ENCODE measurements at regions not wholly inside any gene's neighbourhood (a gene's known extent, or its start where the extent isn't known, plus 50 kb on each side); places are given as distances from the start of the nearest gene placed in this dataset.

- no peak overlapping the region for H3K4me3 ChIP-seq
- no peak overlapping the region for H3K27ac ChIP-seq
- WGBS, 10 experiments, result 81 to 100% (median 90%) methylated on average over 2 to 3 of the region's 3 CpGs; no CpG with 5 or more reads in 1 of the 10 experiments
- no peaks in the 10 kb centered on the region for H3K4me1 ChIP-seq (replicated peaks in 1 of 2)
- ATAC-seq (replicated peaks in 6 of 8), result no peak
- in situ Hi-C loops (cut with MboI; ENCODE audit: low pct_unique_long_range_greater_than_20kb in 2 of 9, low sequenced_read_pairs in 9 of 9, unreplicated experiment in 9 of 9), result loop anchor here in 1 of 9 experiments (25.0 kb wide), 1 partner anchor 124 kb away; no protein-coding TSS in a partner anchor
Measured at GRCh38 chr11:95686265-95686664, 103.3 kb downstream of the FAM76B start.

GRCh38 chr11:95684701-95685100 is 104.9 kb downstream of the FAM76B start:
- Histone ChIP-seq H3K27ac (no peak overlapping the region), H3K4me3 (no peak overlapping the region), H3K4me1 (replicated peaks in 1 of 2) (peaks cover 7 to 10% of the 10 kb centered on the region in 2 donors)
- WGBS, 10 experiments, result 86 to 100% (median 98%) methylated on average over 1 to 2 of the region's 2 CpGs; no CpG with 5 or more reads in 2 of the 10 experiments
- ATAC-seq (replicated peaks in 6 of 8), result no peak
- in situ Hi-C loops (cut with MboI; ENCODE audit: low pct_unique_long_range_greater_than_20kb in 2 of 9, low sequenced_read_pairs in 9 of 9, unreplicated experiment in 9 of 9), result loop anchor here in 1 of 9 experiments (25.0 kb wide), 1 partner anchor 122 kb away; no protein-coding TSS in a partner anchor

GRCh38 chr11:95684170-95684569 is 105.4 kb downstream of the FAM76B start:
- H3K4me1 ChIP-seq (replicated peaks in 1 of 2), result peaks cover 7 to 10% of the 10 kb centered on the region in 2 donors
- H3K4me3 ChIP-seq, result no peak overlapping the region
- no peak overlapping the region for H3K27ac ChIP-seq
- WGBS, 10 experiments, result 80 to 100% (median 100%) methylated on average over 1 of the region's 1 CpG; no CpG with 5 or more reads in 3 of the 10 experiments
- ATAC-seq (replicated peaks in 6 of 8), result no peak
- in situ Hi-C loops (cut with MboI; ENCODE audit: low pct_unique_long_range_greater_than_20kb in 2 of 9, low sequenced_read_pairs in 9 of 9, unreplicated experiment in 9 of 9), result loop anchor here in 1 of 9 experiments (25.0 kb wide), 1 partner anchor 122 kb away; no protein-coding TSS in a partner anchor

- whole genome bisulfite sequencing, 10 experiments, result 29 to 100% (median 69%) methylated on average over 1 to 2 of the region's 2 CpGs; no CpG with 5 or more reads in 3 of the 10 experiments
- Histone ChIP-seq H3K4me3 (no peak overlapping the region), H3K27ac (no peak overlapping the region), H3K4me1 (replicated peaks in 1 of 2) (peaks cover 7 to 10% of the 10 kb centered on the region in 2 donors)
- in situ Hi-C loops (cut with MboI; ENCODE audit: low pct_unique_long_range_greater_than_20kb in 2 of 9, low sequenced_read_pairs in 9 of 9, unreplicated experiment in 9 of 9), result loop anchor here in 1 of 9 experiments (25.0 kb wide), 1 partner anchor 120 kb away; no protein-coding TSS in a partner anchor
- ATAC-seq (replicated peaks in 6 of 8), result no peak
Measured at GRCh38 chr11:95682552-95682951, 107.0 kb downstream of the FAM76B start.

- H3K4me3 ChIP-seq, result no peak overlapping the region
- in situ Hi-C loops (cut with MboI; ENCODE audit: low pct_unique_long_range_greater_than_20kb in 2 of 9, low sequenced_read_pairs in 9 of 9, unreplicated experiment in 9 of 9), result loop anchor here in 1 of 9 experiments (25.0 kb wide), 1 partner anchor 118 kb away; no protein-coding TSS in a partner anchor
- 38 to 86% (median 73%) methylated on average over 1 to 3 of the region's 3 CpGs for WGBS, 10 experiments
- ATAC-seq (replicated peaks in 6 of 8), result peak; percentile 38 to 93 (median 76)
- no peak overlapping the region for H3K27ac ChIP-seq
- peaks cover 7 to 10% of the 10 kb centered on the region in 2 donors for H3K4me1 ChIP-seq (replicated peaks in 1 of 2)
Measured at GRCh38 chr11:95680169-95680929, 109.2 kb downstream of the FAM76B start.

GRCh38 chr11:95678988-95679387 is 110.6 kb downstream of the FAM76B start:
- in situ Hi-C loops (cut with MboI; ENCODE audit: low pct_unique_long_range_greater_than_20kb in 2 of 9, low sequenced_read_pairs in 9 of 9, unreplicated experiment in 9 of 9), result loop anchor here in 1 of 9 experiments (25.0 kb wide), 1 partner anchor 117 kb away; no protein-coding TSS in a partner anchor
- WGBS, 10 experiments, result 60 to 100% (median 90%) methylated on average over 1 to 4 of the region's 4 CpGs; no CpG with 5 or more reads in 1 of the 10 experiments

GRCh38 chr11:95676308-95676707 is 113.3 kb downstream of the FAM76B start:
- 94 to 100% (median 98%) methylated on average over 1 to 4 of the region's 4 CpGs; no CpG with 5 or more reads in 2 of the 10 experiments for WGBS, 10 experiments
- H3K4me1 ChIP-seq (replicated peaks in 1 of 2), result peaks cover 7 to 10% of the 10 kb centered on the region in 2 donors
- no peak overlapping the region for H3K4me3 ChIP-seq
- no peak for ATAC-seq (replicated peaks in 6 of 8)
- in situ Hi-C loops (cut with MboI; ENCODE audit: low pct_unique_long_range_greater_than_20kb in 2 of 9, low sequenced_read_pairs in 9 of 9, unreplicated experiment in 9 of 9), result loop anchor here in 1 of 9 experiments (25.0 kb wide), 1 partner anchor 114 kb away; no protein-coding TSS in a partner anchor
- H3K27ac ChIP-seq, result no peak overlapping the region

More at GRCh38 chr11:95678988-95679387, 110.6 kb downstream of the FAM76B start:
- H3K27ac ChIP-seq, result no peak overlapping the region
- no peak for ATAC-seq (replicated peaks in 6 of 8)
- H3K4me1 ChIP-seq (replicated peaks in 1 of 2), result peaks cover 7 to 10% of the 10 kb centered on the region in 2 donors
- H3K4me3 ChIP-seq, result no peak overlapping the region

- in situ Hi-C loops (cut with MboI; ENCODE audit: low pct_unique_long_range_greater_than_20kb in 2 of 9, low sequenced_read_pairs in 9 of 9, unreplicated experiment in 9 of 9), result loop anchor here in 1 of 9 experiments (25.0 kb wide), 1 partner anchor 113 kb away; no protein-coding TSS in a partner anchor
- no peak overlapping the region for H3K4me3 ChIP-seq
- WGBS, 10 experiments, result 47 to 100% (median 54%) methylated on average over 1 to 2 of the region's 2 CpGs; no CpG with 5 or more reads in 4 of the 10 experiments
- ATAC-seq (replicated peaks in 6 of 8), result no peak
- peaks cover 6 to 8% of the 10 kb centered on the region in 2 donors for H3K4me1 ChIP-seq (replicated peaks in 1 of 2)
- H3K27ac ChIP-seq, result no peak overlapping the region
Measured at GRCh38 chr11:95675585-95675984, 114.0 kb downstream of the FAM76B start.

GRCh38 chr11:95674657-95675358 is 114.8 kb downstream of the FAM76B start:
- peak in 2 of 8 experiments; percentile 51 to 63 for ATAC-seq (replicated peaks in 6 of 8)
- 58 to 100% (median 85%) methylated on average over 1 to 4 of the region's 4 CpGs for WGBS, 10 experiments
- Histone ChIP-seq H3K27ac (no peak overlapping the region), H3K4me3 (no peak overlapping the region), H3K4me1 (replicated peaks in 1 of 2) (peaks cover under 1% of the 10 kb centered on the region in 2 donors)
- in situ Hi-C loops (cut with MboI; ENCODE audit: low pct_unique_long_range_greater_than_20kb in 2 of 9, low sequenced_read_pairs in 9 of 9, unreplicated experiment in 9 of 9), result loop anchor here in 1 of 9 experiments (25.0 kb wide), 1 partner anchor 113 kb away; no protein-coding TSS in a partner anchor

- Histone ChIP-seq H3K4me1 (replicated peaks in 1 of 2) (peaks cover 5 to 9% of the 10 kb centered on the region in 2 donors), H3K27ac (no peak overlapping the region), H3K4me3 (no peak overlapping the region)
- in situ Hi-C loops (cut with MboI; ENCODE audit: low pct_unique_long_range_greater_than_20kb in 2 of 9, low sequenced_read_pairs in 9 of 9, unreplicated experiment in 9 of 9), result no loop called here
- ATAC-seq (replicated peaks in 6 of 8), result peak in 3 of 8 experiments; percentile 34 to 42 (median 41)
- 0 to 100% (median 39%) methylated on average over 1 to 2 of the region's 2 CpGs; no CpG with 5 or more reads in 4 of the 10 experiments for WGBS, 10 experiments
Measured at GRCh38 chr11:95671768-95672167, 117.8 kb downstream of the FAM76B start.

GRCh38 chr11:95668131-95668530 is 121.5 kb downstream of the FAM76B start:
- Histone ChIP-seq H3K4me1 (replicated peaks in 1 of 2) (peaks cover 5 to 9% of the 10 kb centered on the region in 2 donors), H3K4me3 (no peak overlapping the region), H3K27ac (no peak overlapping the region)
- in situ Hi-C loops (cut with MboI; ENCODE audit: low pct_unique_long_range_greater_than_20kb in 2 of 9, low sequenced_read_pairs in 9 of 9, unreplicated experiment in 9 of 9), result no loop called here
- peak in 3 of 8 experiments; percentile 26 to 81 (median 55) for ATAC-seq (replicated peaks in 6 of 8)
- WGBS, 10 experiments, result 0 to 80% (median 53%) methylated on average over 1 to 3 of the region's 3 CpGs; no CpG with 5 or more reads in 1 of the 10 experiments

- ATAC-seq (replicated peaks in 6 of 8), result no peak
- in situ Hi-C loops (cut with MboI; ENCODE audit: low pct_unique_long_range_greater_than_20kb in 2 of 9, low sequenced_read_pairs in 9 of 9, unreplicated experiment in 9 of 9), result no loop called here
- WGBS, 10 experiments, result 79 to 100% (median 100%) methylated on average over 1 to 2 of the region's 2 CpGs; no CpG with 5 or more reads in 2 of the 10 experiments
- Histone ChIP-seq H3K27ac (no peak overlapping the region), H3K4me3 (no peak overlapping the region), H3K4me1 (replicated peaks in 1 of 2) (peaks cover 0 to 3% of the 10 kb centered on the region in 2 donors)
Measured at GRCh38 chr11:95661162-95661561, 128.4 kb downstream of the FAM76B start.
